ENCODE measurements at regions not wholly inside any gene's neighbourhood (a gene's known extent, or its start where the extent isn't known, plus 50 kb on each side); places are given as distances from the start of the nearest gene placed in this dataset.

- TF ChIP-seq CEBPZ (IDR thresholded peaks at IDR 0.05; ENCODE audit: low read depth, low read length) (no peak), NRF1 (conservative IDR thresholded peaks at IDR 0.05; ENCODE audit: low read depth, low read length) (no peak), ZZZ3 (IDR thresholded peaks at IDR 0.05; ENCODE audit: control insufficient read depth, insufficient read length, low read depth) (no peak), CHD4 (IDR thresholded peaks at IDR 0.05) (no peak), NFIC (IDR thresholded peaks at IDR 0.05; ENCODE audit: low read depth, low read length) (no peak), CUX1 (IDR thresholded peaks at IDR 0.05; ENCODE audit: insufficient replicate concordance, low read depth, low read length) (no peak), FOXM1 (IDR thresholded peaks at IDR 0.05; ENCODE audit: low read depth, low read length) (no peak), RAD21 (IDR thresholded peaks at IDR 0.05; ENCODE audit: insufficient read depth, low read depth, low read length) (no peak), POLR2AphosphoS5 (IDR thresholded peaks at IDR 0.05; ENCODE audit: low read length) (no peak), EP300 (IDR thresholded peaks at IDR 0.05; ENCODE audit: borderline replicate concordance in 1 of 2, control insufficient read depth in 1 of 2, low read depth in 2 of 2, low read length in 2 of 2) (no peak), KAT2A (conservative IDR thresholded peaks at IDR 0.05; ENCODE audit: control insufficient read depth, low read depth, low read length) (no peak), HSF1 (IDR thresholded peaks at IDR 0.05; ENCODE audit: low read depth, low read length) (no peak)
These were observed 536.0 kb upstream of the PRKX start (continued) for GRCh38 chrX:4249401-4249800.

All from GM12878 (cell line).